ENCODE measurements at regions not wholly inside any gene's neighbourhood (a gene's known extent, or its start where the extent isn't known, plus 50 kb on each side); places are given as distances from the start of the nearest gene placed in this dataset.
"Not testable (repeated sequence)": the region's sequence is repeated elsewhere in the genome, so short reads cannot be mapped to it uniquely, and the experiment has no call there.

DNA sequence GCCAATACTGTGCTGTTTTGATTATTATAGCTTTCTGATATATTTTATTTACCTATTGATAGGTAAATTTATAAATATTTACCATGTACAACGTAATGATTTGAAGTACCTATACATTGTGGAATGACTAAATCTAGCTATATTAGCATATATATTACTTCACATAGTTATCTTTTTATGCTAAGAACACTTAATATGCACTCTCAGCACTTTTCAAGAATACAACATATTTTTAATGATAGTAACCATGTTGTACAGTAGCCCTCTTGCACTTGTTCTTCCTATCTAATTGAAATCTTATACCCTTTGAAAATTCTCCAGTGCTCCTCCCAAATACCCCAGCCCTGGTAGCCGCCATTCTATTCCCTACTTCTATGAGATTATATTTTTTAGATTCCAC is 604.0 kb upstream of the KIF2B start:
- no peak for DNase-seq
- Mint-ChIP-seq H3K36me3 (ENCODE audit: insufficient read depth, unreplicated experiment) (no peaks in the 10 kb centered on the region), H3K4me3 (ENCODE audit: unreplicated experiment) (no peak overlapping the region), H3K4me1 (ENCODE audit: low read depth, unreplicated experiment) (no peaks in the 10 kb centered on the region), H3K9me3 (ENCODE audit: unreplicated experiment) (no peaks in the 10 kb centered on the region), H3K27ac (ENCODE audit: unreplicated experiment) (no peak overlapping the region), H3K27me3 (ENCODE audit: insufficient read depth, unreplicated experiment) (no peaks in the 10 kb centered on the region)
- CTCF ChIA-PET = no interaction called here
- H3K4me3 ChIP-seq (ENCODE audit: low read depth, low read length) = no peak overlapping the region
- no TSS peak for BruUV-seq (replicated peaks)
- POLR2A ChIA-PET = no interaction called here
- intact Hi-C loops (cut with micrococcal nuclease; ENCODE audit: unreplicated experiment) = no loop called here
- H3K36me3 ChIP-seq (ENCODE audit: control insufficient read depth, insufficient read depth, low read length) = no peaks in the 10 kb centered on the region
- no peaks in the 10 kb centered on the region for H3K27me3 ChIP-seq (replicated peaks; ENCODE audit: control insufficient read depth, insufficient read depth, low read length)
- H3K9me3 ChIP-seq = no peaks in the 10 kb centered on the region
- TF ChIP-seq, protein P1, sequence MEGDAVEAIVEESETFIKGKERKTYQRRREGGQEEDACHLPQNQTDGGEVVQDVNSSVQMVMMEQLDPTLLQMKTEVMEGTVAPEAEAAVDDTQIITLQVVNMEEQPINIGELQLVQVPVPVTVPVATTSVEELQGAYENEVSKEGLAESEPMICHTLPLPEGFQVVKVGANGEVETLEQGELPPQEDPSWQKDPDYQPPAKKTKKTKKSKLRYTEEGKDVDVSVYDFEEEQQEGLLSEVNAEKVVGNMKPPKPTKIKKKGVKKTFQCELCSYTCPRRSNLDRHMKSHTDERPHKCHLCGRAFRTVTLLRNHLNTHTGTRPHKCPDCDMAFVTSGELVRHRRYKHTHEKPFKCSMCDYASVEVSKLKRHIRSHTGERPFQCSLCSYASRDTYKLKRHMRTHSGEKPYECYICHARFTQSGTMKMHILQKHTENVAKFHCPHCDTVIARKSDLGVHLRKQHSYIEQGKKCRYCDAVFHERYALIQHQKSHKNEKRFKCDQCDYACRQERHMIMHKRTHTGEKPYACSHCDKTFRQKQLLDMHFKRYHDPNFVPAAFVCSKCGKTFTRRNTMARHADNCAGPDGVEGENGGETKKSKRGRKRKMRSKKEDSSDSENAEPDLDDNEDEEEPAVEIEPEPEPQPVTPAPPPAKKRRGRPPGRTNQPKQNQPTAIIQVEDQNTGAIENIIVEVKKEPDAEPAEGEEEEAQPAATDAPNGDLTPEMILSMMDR (IDR thresholded peaks at IDR 0.05; ENCODE audit: insufficient read depth in 1 of 2, low read depth in 1 of 2, low read length in 1 of 2, severe bottlenecking in 1 of 2, unreplicated experiment in 1 of 2) = no peak
- no peaks in the 10 kb centered on the region for H3K4me1 ChIP-seq

DNA sequence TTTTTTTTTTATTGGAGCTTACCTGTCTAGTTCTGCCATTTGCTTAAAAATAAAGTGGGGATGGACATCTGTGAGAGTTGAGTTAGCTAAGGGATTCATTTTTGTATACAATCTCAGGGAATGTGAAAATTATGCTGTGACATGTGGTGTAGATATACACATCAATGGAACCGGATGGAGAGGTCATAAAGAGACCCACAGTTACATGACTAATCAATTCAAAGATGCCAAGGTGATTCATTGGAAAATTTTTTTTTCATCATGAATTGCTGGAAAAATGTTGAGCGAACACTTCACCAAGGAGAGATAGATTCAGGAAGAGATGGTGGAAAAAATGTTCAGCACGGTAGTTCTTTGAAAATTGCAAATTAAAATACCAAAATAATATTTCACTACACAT is 605.4 kb upstream of the KIF2B start:
- intact Hi-C loops (cut with micrococcal nuclease; ENCODE audit: unreplicated experiment) = no loop called here
- no peak for DNase-seq
- Histone ChIP-seq H3K4me3 (ENCODE audit: low read depth, low read length) (no peak overlapping the region), H3K27me3 (replicated peaks; ENCODE audit: control insufficient read depth, insufficient read depth, low read length) (no peaks in the 10 kb centered on the region), H3K4me1 (no peaks in the 10 kb centered on the region), H3K9me3 (no peaks in the 10 kb centered on the region), H3K36me3 (ENCODE audit: control insufficient read depth, insufficient read depth, low read length) (no peaks in the 10 kb centered on the region)
- Mint-ChIP-seq H3K36me3 (ENCODE audit: insufficient read depth, unreplicated experiment) (no peaks in the 10 kb centered on the region), H3K27me3 (ENCODE audit: insufficient read depth, unreplicated experiment) (no peaks in the 10 kb centered on the region), H3K4me1 (ENCODE audit: low read depth, unreplicated experiment) (no peaks in the 10 kb centered on the region), H3K4me3 (ENCODE audit: unreplicated experiment) (no peak overlapping the region), H3K9me3 (ENCODE audit: unreplicated experiment) (no peaks in the 10 kb centered on the region), H3K27ac (ENCODE audit: unreplicated experiment) (no peak overlapping the region)
- BruUV-seq (replicated peaks) = no TSS peak
- ChIA-PET POLR2A (no interaction called here), CTCF (no interaction called here)
- TF ChIP-seq, protein P1 (IDR thresholded peaks at IDR 0.05; ENCODE audit: insufficient read depth in 1 of 2, low read depth in 1 of 2, low read length in 1 of 2, severe bottlenecking in 1 of 2, unreplicated experiment in 1 of 2) = no peak

DNA sequence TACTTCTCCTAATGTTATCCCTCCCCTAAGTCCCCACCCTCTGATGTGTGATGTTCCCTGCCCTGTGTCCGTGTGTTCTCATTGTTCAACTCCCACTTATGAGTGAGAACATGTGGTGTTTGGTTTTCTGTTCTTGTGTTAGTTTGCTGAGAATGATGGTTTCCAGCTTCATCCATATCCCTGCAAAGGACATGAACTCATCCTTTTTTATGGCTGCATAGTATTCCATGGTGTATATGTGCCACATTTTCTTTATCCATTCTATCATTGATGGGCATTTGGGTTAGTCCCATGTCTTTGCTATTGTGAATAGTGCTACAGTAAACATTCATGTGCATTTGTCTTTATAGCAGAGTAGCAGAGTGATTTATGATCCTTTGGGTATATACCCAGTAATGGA is 613.8 kb upstream of the KIF2B start:
- H3K9me3 ChIP-seq, CTCF ChIA-PET: not testable (repeated sequence)

DNA sequence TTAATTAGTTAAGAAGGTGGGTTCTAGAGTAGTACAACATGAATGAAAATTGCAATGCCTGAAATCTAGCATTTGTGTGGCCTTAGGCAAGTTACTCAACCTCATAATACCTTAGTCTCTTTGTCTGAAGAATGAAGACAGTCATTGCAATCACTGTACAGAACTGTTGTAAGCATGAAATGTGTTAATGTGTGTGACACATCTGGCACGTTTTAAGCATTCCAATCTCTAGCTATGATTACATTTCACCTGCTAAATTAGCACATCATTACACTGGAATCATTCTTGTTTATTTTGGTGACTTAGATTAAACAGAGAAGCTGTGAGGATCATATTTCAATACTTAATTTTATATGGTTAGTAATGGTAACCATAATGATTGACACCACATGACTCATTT is 629.7 kb upstream of the KIF2B start:
- ChIA-PET CTCF (no interaction called here), POLR2A (no interaction called here)
- Histone ChIP-seq H3K27me3 (replicated peaks; ENCODE audit: control insufficient read depth, insufficient read depth, low read length) (no peaks in the 10 kb centered on the region), H3K9me3 (no peaks in the 10 kb centered on the region), H3K4me1 (no peaks in the 10 kb centered on the region), H3K36me3 (ENCODE audit: control insufficient read depth, insufficient read depth, low read length) (no peaks in the 10 kb centered on the region), H3K4me3 (ENCODE audit: low read depth, low read length) (no peak overlapping the region)
- TF ChIP-seq, protein P1 (IDR thresholded peaks at IDR 0.05; ENCODE audit: insufficient read depth in 1 of 2, low read depth in 1 of 2, low read length in 1 of 2, severe bottlenecking in 1 of 2, unreplicated experiment in 1 of 2) = no peak
- Mint-ChIP-seq H3K4me3 (ENCODE audit: unreplicated experiment) (no peak overlapping the region), H3K27me3 (ENCODE audit: insufficient read depth, unreplicated experiment) (peaks cover 4% of the 10 kb centered on the region), H3K9me3 (ENCODE audit: unreplicated experiment) (no peaks in the 10 kb centered on the region), H3K36me3 (ENCODE audit: insufficient read depth, unreplicated experiment) (no peaks in the 10 kb centered on the region), H3K27ac (ENCODE audit: unreplicated experiment) (no peak overlapping the region), H3K4me1 (ENCODE audit: low read depth, unreplicated experiment) (no peaks in the 10 kb centered on the region)
- BruUV-seq (replicated peaks) = no TSS peak
- no peak for DNase-seq
- intact Hi-C loops (cut with micrococcal nuclease; ENCODE audit: unreplicated experiment) = no loop called here

More for the DNA sequence above, 613.8 kb upstream of the KIF2B start:
- H3K27me3 ChIP-seq (replicated peaks; ENCODE audit: control insufficient read depth, insufficient read depth, low read length); H3K4me1 ChIP-seq; POLR2A ChIA-PET; H3K36me3 ChIP-seq (ENCODE audit: control insufficient read depth, insufficient read depth, low read length); intact Hi-C loops (cut with micrococcal nuclease; ENCODE audit: unreplicated experiment); H3K9me3 Mint-ChIP-seq (ENCODE audit: unreplicated experiment); H3K4me3 ChIP-seq (ENCODE audit: low read depth, low read length); BruUV-seq (replicated peaks); H3K4me3 Mint-ChIP-seq (ENCODE audit: unreplicated experiment); H3K36me3 Mint-ChIP-seq (ENCODE audit: insufficient read depth, unreplicated experiment); H3K27me3 Mint-ChIP-seq (ENCODE audit: insufficient read depth, unreplicated experiment); H3K27ac Mint-ChIP-seq (ENCODE audit: unreplicated experiment); H3K4me1 Mint-ChIP-seq (ENCODE audit: low read depth, unreplicated experiment); DNase-seq: not testable (repeated sequence)

All from Caco-2 (cell line).